GM18858 (cell line): ENCODE measurements at regions not wholly inside any gene's neighbourhood (a gene's known extent, or its start where the extent isn't known, plus 50 kb on each side); places are given as distances from the start of the nearest gene placed in this dataset.
"Not testable (repeated sequence)": the region's sequence is repeated elsewhere in the genome, so short reads cannot be mapped to it uniquely, and the experiment has no call there.

Experiments
- ATAC-seq: cut with Tn5 transposase; IDR thresholded peaks from one replicate; pipeline ENCODE4 v1.9.1; 2021; ENCODE audit not compliant: unreplicated experiment

GRCh38 chr3:186454881-186455703 is 89.1 kb downstream of the CRYGS start:
- ATAC-seq, result no peak

DNA sequence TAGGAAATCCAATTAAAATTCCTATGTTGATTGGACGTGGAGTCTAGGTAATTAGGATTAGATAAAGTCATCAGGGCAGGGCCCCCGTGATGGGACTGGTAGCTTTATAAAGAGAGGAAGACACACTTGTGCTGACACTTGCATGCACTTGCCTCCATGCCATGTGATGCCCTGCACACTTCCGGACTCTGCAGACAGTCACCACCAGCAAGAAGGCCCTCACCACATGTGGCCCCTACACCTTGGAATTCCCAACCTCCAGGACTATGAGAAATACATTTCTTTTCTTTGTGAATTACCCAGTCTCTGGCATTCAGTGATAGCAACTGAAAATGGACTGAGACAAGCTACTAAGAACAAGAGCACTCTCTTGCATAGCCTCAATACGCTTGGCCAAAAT is 90.6 kb downstream of the CRYGS start:
- no peak for ATAC-seq

DNA sequence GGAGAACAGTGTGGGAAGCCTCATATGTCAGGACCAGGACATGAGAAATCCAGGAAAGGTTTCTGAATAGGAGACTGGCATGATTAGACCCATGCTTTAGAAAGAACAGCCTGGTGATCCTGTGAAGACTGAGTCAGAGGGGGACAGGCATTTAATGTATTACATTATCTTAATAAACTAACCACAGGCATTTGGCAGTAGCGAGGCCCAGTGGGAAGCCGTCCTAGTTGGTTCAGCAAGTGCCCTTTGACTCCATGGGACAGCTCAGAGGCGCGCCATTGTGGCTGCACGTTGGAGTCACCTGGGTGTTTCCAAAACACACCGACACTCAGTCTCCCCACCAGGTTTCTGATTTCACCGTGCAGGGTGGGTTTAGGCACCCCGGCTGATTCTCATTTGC is 90.5 kb upstream of the DGKG start:
- no peak for ATAC-seq

- no peak for ATAC-seq
These were observed 89.3 kb upstream of the DGKG start for GRCh38 chr3:186451371-186451770.

- no peak for ATAC-seq
These were observed 82.9 kb upstream of the DGKG start for GRCh38 chr3:186444974-186445373.

DNA sequence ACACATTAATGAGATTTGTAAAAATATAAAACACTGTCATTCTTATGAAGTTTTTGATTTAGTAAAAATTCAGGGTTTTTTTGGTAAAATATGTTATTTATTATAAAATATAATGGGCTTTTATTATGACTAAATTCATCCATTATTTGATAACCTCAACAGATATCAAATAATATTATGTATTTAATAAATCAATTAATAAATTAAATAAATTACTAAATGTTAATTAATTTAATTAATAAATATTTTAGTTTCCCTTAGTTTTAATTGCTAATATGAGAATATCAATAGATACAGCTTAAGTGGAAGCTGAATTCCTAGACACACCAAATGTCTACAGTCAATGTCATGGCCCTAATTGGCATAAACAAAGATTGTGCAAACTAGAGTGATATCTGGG is 82.3 kb upstream of the DGKG start:
- no peak for ATAC-seq

GRCh38 chr3:186442979-186443378 is 80.9 kb upstream of the DGKG start:
- not testable (repeated sequence) for ATAC-seq

- ATAC-seq, result no peak
These were observed 80.1 kb upstream of the DGKG start for GRCh38 chr3:186442162-186442561.

DNA sequence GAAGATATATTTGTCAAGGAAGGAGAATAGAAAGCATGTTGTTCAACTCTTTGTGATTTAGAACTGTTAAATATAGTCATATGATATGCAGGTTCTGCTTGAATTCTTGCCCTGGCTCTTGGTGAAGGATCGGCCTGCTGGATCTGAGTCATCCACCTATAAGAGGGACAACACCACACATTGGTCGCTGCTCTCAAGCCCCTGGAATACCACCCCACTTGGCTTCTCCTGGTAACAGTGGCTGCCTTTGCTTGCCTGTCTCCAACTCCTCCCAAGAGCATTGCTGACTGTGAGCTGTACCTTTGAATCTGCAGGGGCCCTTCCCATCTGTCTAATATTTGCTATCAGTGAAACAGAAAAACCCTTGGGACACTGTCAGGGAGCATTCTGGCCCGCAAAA is 78.9 kb upstream of the DGKG start:
- ATAC-seq, result no peak

GRCh38 chr3:186439725-186440124 is 77.7 kb upstream of the DGKG start:
- no peak for ATAC-seq

GRCh38 chr3:186435332-186435731 is 73.3 kb upstream of the DGKG start:
- ATAC-seq, result not testable (repeated sequence)

GRCh38 chr3:186432944-186433732 is 71.1 kb upstream of the DGKG start:
- no peak for ATAC-seq

DNA sequence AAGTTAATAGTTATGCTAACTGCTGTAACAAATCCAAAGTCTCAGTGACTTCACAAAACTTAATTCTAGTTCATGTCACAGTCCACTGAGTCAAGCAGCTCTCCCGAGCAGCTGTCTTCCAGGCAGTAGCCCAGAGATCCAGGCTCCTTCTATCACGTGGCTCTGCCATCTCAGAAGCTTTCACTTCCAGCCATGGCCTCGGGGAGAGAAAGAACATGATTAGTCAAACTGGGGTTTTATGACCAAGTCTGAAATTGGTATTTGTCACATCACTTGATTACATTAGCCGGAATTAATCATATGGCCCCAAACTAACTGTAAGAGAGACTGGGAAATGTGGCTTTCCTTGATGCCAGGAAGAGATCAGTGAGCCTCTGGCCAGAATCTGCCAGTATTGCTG is 70.2 kb upstream of the DGKG start:
- no peak for ATAC-seq

- ATAC-seq, result no peak
These were observed 65.7 kb upstream of the DGKG start for GRCh38 chr3:186427627-186428281.

GRCh38 chr3:186425788-186426730 is 64.0 kb upstream of the DGKG start:
- ATAC-seq, result no peak

- ATAC-seq, result no peak
These were observed 59.9 kb upstream of the DGKG start for GRCh38 chr3:186421946-186422345.

DNA sequence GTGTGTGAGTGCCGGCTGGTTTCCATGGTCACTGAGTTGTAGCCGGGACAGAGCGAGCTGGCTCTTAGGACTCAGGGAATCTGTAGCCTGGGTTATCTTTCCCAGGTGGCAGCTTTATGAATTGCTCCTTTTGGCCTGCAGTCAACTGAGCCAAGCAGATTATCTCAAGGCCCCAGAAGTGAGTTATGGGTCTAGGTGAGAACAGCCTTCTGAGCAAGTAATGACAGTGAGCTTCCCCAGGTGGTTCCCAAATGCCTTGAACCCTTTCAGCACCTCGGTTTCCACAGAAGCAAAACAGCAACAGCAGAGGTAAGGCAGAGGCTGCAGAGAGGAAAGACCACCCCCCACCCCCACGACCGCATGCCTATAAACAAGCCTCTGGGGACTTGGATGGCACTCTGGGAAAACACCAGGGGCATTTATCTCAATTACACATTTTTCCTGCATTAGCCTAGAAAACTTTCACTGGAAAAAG is 56.7 kb upstream of the DGKG start:
- no peak for ATAC-seq

DNA sequence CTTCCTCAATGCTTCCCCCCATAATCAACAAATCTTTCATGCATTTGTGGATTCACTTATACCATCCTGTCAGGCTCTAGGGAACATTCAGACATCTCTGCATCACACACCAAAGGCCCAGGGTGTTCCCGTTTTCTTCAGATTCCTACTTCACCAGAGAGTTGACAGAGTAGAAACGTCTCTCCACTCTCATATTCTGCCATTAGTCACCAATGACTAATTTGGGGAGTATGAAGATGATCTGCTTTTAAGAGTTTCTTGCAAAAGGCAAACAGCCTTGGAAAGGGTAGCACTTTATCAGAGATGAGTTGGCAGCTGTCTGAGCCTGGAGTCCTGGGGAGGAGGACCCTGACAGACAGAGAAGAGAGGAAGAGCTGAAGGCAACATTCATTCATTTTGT is 55.8 kb upstream of the DGKG start:
- no peak for ATAC-seq

DNA sequence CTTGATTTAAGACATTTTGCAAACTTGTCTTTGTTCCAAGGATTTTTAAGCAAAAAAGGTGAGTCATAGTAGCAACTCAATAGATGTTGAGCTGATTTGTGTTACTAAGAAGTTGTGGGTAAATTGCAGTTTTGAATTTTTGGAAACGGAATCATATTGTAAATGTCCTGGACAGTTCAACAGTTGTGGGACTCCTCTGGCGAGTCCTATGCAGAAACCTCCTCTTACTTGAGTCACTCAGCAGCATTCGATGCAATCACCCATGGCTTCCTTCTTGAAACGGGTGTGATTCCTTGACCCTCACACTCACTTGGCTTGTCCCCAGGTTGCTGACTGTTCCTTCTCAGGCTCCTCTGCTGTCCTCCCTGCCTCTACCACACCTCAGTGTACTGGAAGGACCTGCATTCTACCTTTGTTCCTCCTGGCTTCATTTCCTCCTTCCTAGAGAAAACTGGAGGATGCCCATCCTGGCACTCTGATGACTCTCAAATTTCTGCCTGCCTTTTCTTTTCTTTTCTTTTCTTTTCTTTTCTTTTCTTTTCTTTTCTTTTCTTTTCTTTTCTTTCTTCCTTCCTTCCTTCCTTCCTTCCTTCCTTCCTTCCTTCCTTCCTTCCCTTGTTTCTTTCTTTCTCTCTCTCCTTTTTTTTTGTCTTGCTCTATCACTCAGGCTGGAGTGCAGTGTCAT is 52.8 kb upstream of the DGKG start:
- no peak for ATAC-seq
